ENCODE measurements at regions not wholly inside any gene's neighbourhood (a gene's known extent, or its start where the extent isn't known, plus 50 kb on each side); places are given as distances from the start of the nearest gene placed in this dataset.
"Not testable (repeated sequence)": the region's sequence is repeated elsewhere in the genome, so short reads cannot be mapped to it uniquely, and the experiment has no call there.

DNA sequence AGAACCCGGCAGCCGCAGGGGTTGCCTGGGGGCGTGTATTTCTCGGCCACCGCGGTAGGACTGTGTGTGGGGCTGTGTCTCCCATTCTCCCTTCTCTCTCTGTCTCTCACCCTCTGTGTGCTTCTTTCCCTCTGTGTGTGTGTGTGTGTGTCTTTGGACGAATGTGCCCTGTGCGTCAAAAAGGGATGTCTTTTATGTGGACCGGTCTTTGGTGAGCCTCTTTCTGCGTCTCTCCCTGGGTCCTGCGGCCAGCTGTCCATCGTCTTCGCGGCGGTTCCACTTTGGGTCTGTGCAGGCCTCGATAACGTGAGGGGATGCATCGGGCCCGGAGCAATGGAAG, 692.1 kb downstream of the KCNJ18 start:
- H2AFZ ChIP-seq; H3K4me1 ChIP-seq (replicated peaks; ENCODE audit: insufficient read depth); BruUV-seq (replicated peaks); intact Hi-C loops (cut with micrococcal nuclease; ENCODE audit: unreplicated experiment); H3K27me3 ChIP-seq (ENCODE audit: insufficient read depth, low read depth); H3F3A ChIP-seq (ENCODE audit: insufficient read depth, low read depth); H3K9me2 ChIP-seq (ENCODE audit: insufficient read depth); H3K4me3 ChIP-seq; H3K79me2 ChIP-seq (ENCODE audit: low read depth); H3K27ac ChIP-seq; POLR2A ChIA-PET (ENCODE audit: unreplicated experiment); H3K4me2 ChIP-seq; DNase-seq; H3K36me3 ChIP-seq (ENCODE audit: low read depth); H4K20me1 ChIP-seq (ENCODE audit: insufficient read depth); CTCF ChIA-PET; H3K9me3 ChIP-seq (ENCODE audit: insufficient read depth, low read depth): not testable (repeated sequence)

DNA sequence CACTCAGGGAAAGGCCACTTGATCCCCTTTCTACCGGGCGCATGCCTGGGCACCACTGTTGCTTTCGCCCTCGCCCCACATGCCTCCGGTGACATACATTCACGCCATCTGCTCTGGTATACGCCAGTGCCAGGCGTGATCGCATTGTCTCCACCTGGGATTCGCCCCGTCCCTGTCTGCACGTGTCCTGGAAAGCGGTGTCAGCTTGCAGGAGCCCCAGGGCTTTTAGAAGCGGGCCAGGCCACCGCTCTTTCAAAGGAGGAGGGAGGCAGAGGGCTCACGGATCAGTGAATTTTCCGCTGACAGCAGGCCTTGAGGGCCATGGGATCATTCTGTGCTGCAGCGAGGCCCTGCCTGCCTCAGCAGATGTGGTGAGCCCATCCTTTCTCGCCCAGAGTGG, 706.1 kb downstream of the KCNJ18 start:
- H3K4me3 ChIP-seq; CTCF ChIA-PET; H3K27me3 ChIP-seq (ENCODE audit: insufficient read depth, low read depth); H3K27ac ChIP-seq; H3K9me3 ChIP-seq (ENCODE audit: insufficient read depth, low read depth); BruUV-seq (replicated peaks); H3K36me3 ChIP-seq (ENCODE audit: low read depth); H3K9me2 ChIP-seq (ENCODE audit: insufficient read depth); H4K20me1 ChIP-seq (ENCODE audit: insufficient read depth); H3K4me1 ChIP-seq (replicated peaks; ENCODE audit: insufficient read depth); H3K79me2 ChIP-seq (ENCODE audit: low read depth); DNase-seq; POLR2A ChIA-PET (ENCODE audit: unreplicated experiment); H2AFZ ChIP-seq; H3K4me2 ChIP-seq; H3F3A ChIP-seq (ENCODE audit: insufficient read depth, low read depth); intact Hi-C loops (cut with micrococcal nuclease; ENCODE audit: unreplicated experiment): not testable (repeated sequence)

DNA sequence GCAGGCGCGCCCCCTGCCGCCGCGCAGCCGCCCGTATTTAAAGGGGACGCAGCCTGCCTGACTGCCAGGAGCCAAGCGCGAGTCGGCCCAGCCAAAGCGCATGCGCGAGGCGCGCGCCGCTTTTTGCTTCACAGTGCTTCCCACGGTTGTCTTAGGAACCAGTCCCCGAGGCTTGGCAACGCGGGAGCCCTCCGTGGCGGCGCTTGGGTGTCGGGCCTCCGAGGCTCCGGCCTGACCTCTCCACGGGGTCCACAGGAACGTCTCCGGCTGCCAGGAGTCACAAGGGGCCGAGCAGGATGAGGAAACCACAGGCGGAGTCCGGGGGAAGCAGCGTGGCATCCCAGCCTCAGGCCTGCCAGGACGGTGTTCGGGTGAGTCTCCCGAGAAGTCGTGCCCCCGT, 706.7 kb downstream of the KCNJ18 start:
- BruUV-seq (replicated peaks); H3K36me3 ChIP-seq (ENCODE audit: low read depth): not testable (repeated sequence)

DNA sequence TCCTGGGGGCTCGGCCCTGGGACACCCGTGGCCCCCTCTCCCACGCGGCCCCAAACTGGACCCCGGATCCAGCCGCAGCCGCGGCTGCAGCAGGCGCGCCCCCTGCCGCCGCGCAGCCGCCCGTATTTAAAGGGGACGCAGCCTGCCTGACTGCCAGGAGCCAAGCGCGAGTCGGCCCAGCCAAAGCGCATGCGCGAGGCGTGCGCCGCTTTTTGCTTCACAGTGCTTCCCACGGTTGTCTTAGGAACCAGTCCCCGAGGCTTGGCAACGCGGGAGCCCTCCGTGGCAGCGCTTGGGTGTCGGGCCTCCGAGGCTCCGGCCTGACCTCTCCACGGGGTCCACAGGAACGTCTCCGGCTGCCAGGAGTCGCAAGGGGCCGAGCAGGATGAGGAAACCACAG, 712.8 kb downstream of the KCNJ18 start:
- POLR2A ChIA-PET (ENCODE audit: unreplicated experiment); BruUV-seq (replicated peaks): not testable (repeated sequence)

More for the DNA sequence above, 706.7 kb downstream of the KCNJ18 start:
- H2AFZ ChIP-seq; H3K27ac ChIP-seq; POLR2A ChIA-PET (ENCODE audit: unreplicated experiment); H4K20me1 ChIP-seq (ENCODE audit: insufficient read depth); H3K9me2 ChIP-seq (ENCODE audit: insufficient read depth); H3K9me3 ChIP-seq (ENCODE audit: insufficient read depth, low read depth); H3K4me2 ChIP-seq; DNase-seq; H3K4me1 ChIP-seq (replicated peaks; ENCODE audit: insufficient read depth); H3K79me2 ChIP-seq (ENCODE audit: low read depth); intact Hi-C loops (cut with micrococcal nuclease; ENCODE audit: unreplicated experiment); CTCF ChIA-PET; H3K4me3 ChIP-seq; H3K27me3 ChIP-seq (ENCODE audit: insufficient read depth, low read depth); H3F3A ChIP-seq (ENCODE audit: insufficient read depth, low read depth): not testable (repeated sequence)

DNA sequence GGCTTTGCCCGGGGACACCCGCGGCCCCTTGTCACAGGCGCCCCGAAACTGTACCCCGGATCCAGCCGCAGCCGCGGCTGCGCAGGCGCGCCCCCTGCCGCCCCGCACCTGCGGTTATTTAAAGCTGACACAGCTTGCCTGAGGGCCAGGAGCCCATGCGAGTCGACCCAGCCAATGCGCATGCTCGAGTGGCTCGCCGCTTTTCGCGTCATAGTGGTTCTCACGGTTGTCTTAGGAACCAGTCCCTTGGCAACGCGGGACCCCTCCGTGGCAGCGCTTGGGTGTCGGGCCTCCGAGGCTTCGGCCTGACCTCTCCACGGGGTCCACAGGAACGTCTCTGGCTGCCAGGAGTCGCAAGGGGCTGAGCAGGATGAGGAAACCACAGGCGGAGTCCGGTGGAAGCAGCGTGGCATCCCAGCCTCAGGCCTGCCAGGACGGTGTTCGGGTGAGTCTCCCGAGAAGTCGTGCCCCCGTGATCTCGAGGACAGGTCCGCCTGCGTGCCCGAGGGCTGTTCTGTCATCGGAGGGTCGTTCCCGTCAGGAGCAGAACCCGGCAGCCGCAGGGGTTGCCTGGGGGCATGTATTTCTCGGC, 716.9 kb downstream of the KCNJ18 start:
- Histone ChIP-seq H4K20me1 (ENCODE audit: insufficient read depth) (no peaks in the 10 kb centered on the region), H3K4me2 (no peak overlapping the region), H3K36me3 (ENCODE audit: low read depth) (no peaks in the 10 kb centered on the region), H3K79me2 (ENCODE audit: low read depth) (no peaks in the 10 kb centered on the region), H3F3A (ENCODE audit: insufficient read depth, low read depth) (no peaks in the 10 kb centered on the region), H3K9me2 (ENCODE audit: insufficient read depth) (no peaks in the 10 kb centered on the region), H2AFZ (no peak overlapping the region), H3K9me3 (ENCODE audit: insufficient read depth, low read depth) (no peaks in the 10 kb centered on the region), H3K27me3 (ENCODE audit: insufficient read depth, low read depth) (peaks cover 42% of the 10 kb centered on the region), H3K27ac (no peak overlapping the region), H3K4me3 (no peak overlapping the region), H3K4me1 (replicated peaks; ENCODE audit: insufficient read depth) (no peaks in the 10 kb centered on the region)
- no TSS peak for BruUV-seq (replicated peaks)
- ChIA-PET POLR2A (ENCODE audit: unreplicated experiment) (no interaction called here), CTCF (no interaction called here)
- no peak for DNase-seq
- intact Hi-C loops (cut with micrococcal nuclease; ENCODE audit: unreplicated experiment): no loop called here
- TF ChIP-seq, protein P1, sequence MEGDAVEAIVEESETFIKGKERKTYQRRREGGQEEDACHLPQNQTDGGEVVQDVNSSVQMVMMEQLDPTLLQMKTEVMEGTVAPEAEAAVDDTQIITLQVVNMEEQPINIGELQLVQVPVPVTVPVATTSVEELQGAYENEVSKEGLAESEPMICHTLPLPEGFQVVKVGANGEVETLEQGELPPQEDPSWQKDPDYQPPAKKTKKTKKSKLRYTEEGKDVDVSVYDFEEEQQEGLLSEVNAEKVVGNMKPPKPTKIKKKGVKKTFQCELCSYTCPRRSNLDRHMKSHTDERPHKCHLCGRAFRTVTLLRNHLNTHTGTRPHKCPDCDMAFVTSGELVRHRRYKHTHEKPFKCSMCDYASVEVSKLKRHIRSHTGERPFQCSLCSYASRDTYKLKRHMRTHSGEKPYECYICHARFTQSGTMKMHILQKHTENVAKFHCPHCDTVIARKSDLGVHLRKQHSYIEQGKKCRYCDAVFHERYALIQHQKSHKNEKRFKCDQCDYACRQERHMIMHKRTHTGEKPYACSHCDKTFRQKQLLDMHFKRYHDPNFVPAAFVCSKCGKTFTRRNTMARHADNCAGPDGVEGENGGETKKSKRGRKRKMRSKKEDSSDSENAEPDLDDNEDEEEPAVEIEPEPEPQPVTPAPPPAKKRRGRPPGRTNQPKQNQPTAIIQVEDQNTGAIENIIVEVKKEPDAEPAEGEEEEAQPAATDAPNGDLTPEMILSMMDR (conservative IDR thresholded peaks at IDR 0.05): no peak
- no peak for TF ChIP-seq EZH2 (IDR thresholded peaks at IDR 0.05; ENCODE audit: low read depth)

More for the DNA sequence above, 712.8 kb downstream of the KCNJ18 start:
- H3K4me3 ChIP-seq; H3K27ac ChIP-seq; intact Hi-C loops (cut with micrococcal nuclease; ENCODE audit: unreplicated experiment); DNase-seq; CTCF ChIA-PET; H2AFZ ChIP-seq; H3K4me2 ChIP-seq; H3K4me1 ChIP-seq (replicated peaks; ENCODE audit: insufficient read depth); H3K36me3 ChIP-seq (ENCODE audit: low read depth); H4K20me1 ChIP-seq (ENCODE audit: insufficient read depth); H3K79me2 ChIP-seq (ENCODE audit: low read depth); H3K9me2 ChIP-seq (ENCODE audit: insufficient read depth); H3F3A ChIP-seq (ENCODE audit: insufficient read depth, low read depth); H3K9me3 ChIP-seq (ENCODE audit: insufficient read depth, low read depth): not testable (repeated sequence)
- peaks cover 14% of the 10 kb centered on the region; the same call in 1 of the 2 replicates for H3K27me3 ChIP-seq (ENCODE audit: insufficient read depth, low read depth)
